Neural progenitor cell (in vitro differentiated cells): ENCODE measurements at regions not wholly inside any gene's neighbourhood (a gene's known extent, or its start where the extent isn't known, plus 50 kb on each side); places are given as distances from the start of the nearest gene placed in this dataset.

Source experiments
- CTCF ChIP-seq: fragments of 200-600 bp; sonication (generic); IDR thresholded peaks from 2 replicates; pipeline ENCODE4 v1.5.1; 2017; ENCODE audit warnings: antibody characterized with exemption, mild to moderate bottlenecking
- EZH2 ChIP-seq: fragments of 200-600 bp; sonication (generic); IDR thresholded peaks from 2 replicates; pipeline ENCODE4 v1.6.1; 2017; ENCODE audit warnings: antibody characterized with exemption, mild to moderate bottlenecking, moderate library complexity

GRCh38 chr6:85128781-85129180 lies 321.1 kb upstream of the NT5E start:
- no peak for TF ChIP-seq CTCF
- no peak for TF ChIP-seq EZH2
